ENCODE measurements at regions not wholly inside any gene's neighbourhood (a gene's known extent, or its start where the extent isn't known, plus 50 kb on each side); places are given as distances from the start of the nearest gene placed in this dataset.

DNA sequence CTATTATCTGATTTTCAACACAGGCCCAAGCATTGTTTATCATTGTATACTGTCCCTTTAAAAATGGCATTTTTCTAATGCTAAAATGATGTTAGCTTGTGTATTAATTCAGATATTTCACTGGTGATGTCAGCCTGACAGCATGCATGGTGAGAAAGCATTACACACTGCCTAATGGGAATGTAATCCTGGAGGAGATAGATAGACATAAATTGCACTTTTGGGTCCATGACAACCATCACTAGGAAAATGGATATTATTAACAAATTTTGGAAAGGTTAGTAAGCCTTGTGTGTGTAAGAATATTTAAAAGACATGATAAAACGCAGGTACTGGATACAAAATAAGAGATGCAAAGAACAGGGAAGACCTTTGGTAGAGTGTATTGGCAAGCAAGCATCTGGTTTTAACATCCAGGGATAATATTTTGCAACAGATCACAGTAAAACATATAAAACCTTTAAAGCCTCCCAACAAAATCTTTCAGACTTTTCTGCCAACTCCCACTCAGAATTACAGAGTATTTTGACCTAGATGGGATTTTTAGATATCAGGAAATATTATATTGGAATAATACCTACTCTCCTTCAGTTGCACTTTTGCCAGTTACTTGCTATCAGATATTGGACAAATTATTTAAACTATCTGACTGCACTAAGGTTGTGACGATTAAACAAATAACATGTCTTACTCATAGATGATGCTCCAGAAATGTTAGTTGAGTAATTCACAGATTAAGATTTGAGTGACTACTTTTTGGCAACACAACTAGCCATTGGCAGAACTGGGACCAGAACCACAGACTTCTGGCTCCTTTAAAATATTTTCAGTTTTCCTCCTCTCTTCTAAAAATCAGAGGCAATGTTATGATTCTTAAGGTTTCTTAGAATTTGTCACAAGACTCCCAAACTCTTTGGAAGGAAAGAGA lies 291.6 kb upstream of the SEMA3C start:
- Histone ChIP-seq H4K20me1 (ENCODE audit: control insufficient read depth, insufficient read depth, low read length, poor library complexity, severe bottlenecking) (no peaks in the 10 kb centered on the region), H3K36me3 (replicated peaks in 1 of 2; ENCODE audit: control extremely low read depth in 1 of 2, control insufficient read depth in 1 of 2, extremely low read depth in 1 of 2, insufficient read depth in 2 of 2, low read length in 1 of 2) (no peaks in the 10 kb centered on the region), H3K27ac (ENCODE audit: low read length in 2 of 2) (no peak overlapping the region), H3K79me2 (ENCODE audit: control insufficient read depth, insufficient read depth, low read length) (no peaks in the 10 kb centered on the region), H3K4me2 (replicated peaks; ENCODE audit: low read depth, low read length, poor library complexity, severe bottlenecking) (no peak overlapping the region), H3K4me3 (ENCODE audit: control extremely low read depth in 1 of 5, extremely low read depth in 1 of 5, insufficient read depth in 1 of 5, low read depth in 2 of 5, low read length in 4 of 5) (no peak overlapping the region), H2AFZ (ENCODE audit: insufficient read depth, low read depth, low read length, poor library complexity, severe bottlenecking) (no peak overlapping the region), H3K4me1 (ENCODE audit: control insufficient read depth in 2 of 2, insufficient read depth in 2 of 2, low read length in 2 of 2) (no peaks in the 10 kb centered on the region), H3K9me3 (ENCODE audit: control extremely low read depth in 1 of 3, control insufficient read depth in 2 of 3, insufficient read depth in 1 of 3, low read length in 2 of 3) (no peaks in the 10 kb centered on the region), H3K9ac (ENCODE audit: low read length) (no peak overlapping the region), H3K27me3 (replicated peaks in 1 of 4; ENCODE audit: control extremely low read depth in 1 of 4, control insufficient read depth in 3 of 4, insufficient read depth in 4 of 4, low read length in 3 of 4) (no peaks in the 10 kb centered on the region)
- no CpG with 5 or more reads among the region's 2 CpGs for WGBS (ENCODE audit: insufficient coverage)
- Mint-ChIP-seq H3K27ac (no peak overlapping the region), H3K4me1 (no peaks in the 10 kb centered on the region), H3K27me3 (no peaks in the 10 kb centered on the region), H3K4me3 (no peak overlapping the region), H3K9me3 (ENCODE audit: insufficient read depth) (no peaks in the 10 kb centered on the region)
- CTCF ChIA-PET: no interaction called here
- no peak for DNase-seq
- no peak for ATAC-seq (ENCODE audit: low read depth)
- intact Hi-C loops (cut with micrococcal nuclease): no loop called here
- POLR2A ChIA-PET: no interaction called here
- TF ChIP-seq, protein P1, sequence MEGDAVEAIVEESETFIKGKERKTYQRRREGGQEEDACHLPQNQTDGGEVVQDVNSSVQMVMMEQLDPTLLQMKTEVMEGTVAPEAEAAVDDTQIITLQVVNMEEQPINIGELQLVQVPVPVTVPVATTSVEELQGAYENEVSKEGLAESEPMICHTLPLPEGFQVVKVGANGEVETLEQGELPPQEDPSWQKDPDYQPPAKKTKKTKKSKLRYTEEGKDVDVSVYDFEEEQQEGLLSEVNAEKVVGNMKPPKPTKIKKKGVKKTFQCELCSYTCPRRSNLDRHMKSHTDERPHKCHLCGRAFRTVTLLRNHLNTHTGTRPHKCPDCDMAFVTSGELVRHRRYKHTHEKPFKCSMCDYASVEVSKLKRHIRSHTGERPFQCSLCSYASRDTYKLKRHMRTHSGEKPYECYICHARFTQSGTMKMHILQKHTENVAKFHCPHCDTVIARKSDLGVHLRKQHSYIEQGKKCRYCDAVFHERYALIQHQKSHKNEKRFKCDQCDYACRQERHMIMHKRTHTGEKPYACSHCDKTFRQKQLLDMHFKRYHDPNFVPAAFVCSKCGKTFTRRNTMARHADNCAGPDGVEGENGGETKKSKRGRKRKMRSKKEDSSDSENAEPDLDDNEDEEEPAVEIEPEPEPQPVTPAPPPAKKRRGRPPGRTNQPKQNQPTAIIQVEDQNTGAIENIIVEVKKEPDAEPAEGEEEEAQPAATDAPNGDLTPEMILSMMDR (IDR thresholded peaks at IDR 0.05): no peak
- TF ChIP-seq EZH2 (IDR thresholded peaks at IDR 0.05; ENCODE audit: borderline replicate concordance, insufficient read depth, low read depth, low read length, poor library complexity, severe bottlenecking): no peak

- no peaks in the 10 kb centered on the region for H3K4me1 ChIP-seq (ENCODE audit: control insufficient read depth in 2 of 2, insufficient read depth in 2 of 2, low read length in 2 of 2)
- H3K27me3 ChIP-seq (replicated peaks in 1 of 4; ENCODE audit: control extremely low read depth in 1 of 4, control insufficient read depth in 3 of 4, insufficient read depth in 4 of 4, low read length in 3 of 4): no peaks in the 10 kb centered on the region
- 100% methylated on average over 1 of the region's 2 CpGs for WGBS (ENCODE audit: insufficient coverage)
- no peak overlapping the region for H3K4me3 ChIP-seq (ENCODE audit: control extremely low read depth in 1 of 5, extremely low read depth in 1 of 5, insufficient read depth in 1 of 5, low read depth in 2 of 5, low read length in 4 of 5)
- H3K4me1 Mint-ChIP-seq: no peaks in the 10 kb centered on the region
- H3K9me3 Mint-ChIP-seq (ENCODE audit: insufficient read depth): no peaks in the 10 kb centered on the region
- no peak overlapping the region for H3K9ac ChIP-seq (ENCODE audit: low read length)
- H3K9me3 ChIP-seq (ENCODE audit: control extremely low read depth in 1 of 3, control insufficient read depth in 2 of 3, insufficient read depth in 1 of 3, low read length in 2 of 3): no peaks in the 10 kb centered on the region
- H3K4me2 ChIP-seq (replicated peaks; ENCODE audit: low read depth, low read length, poor library complexity, severe bottlenecking): no peak overlapping the region
- H3K4me3 Mint-ChIP-seq: no peak overlapping the region
- ChIA-PET POLR2A (no interaction called here), CTCF (no interaction called here)
- no peaks in the 10 kb centered on the region for H3K27me3 Mint-ChIP-seq
- H3K27ac ChIP-seq (ENCODE audit: low read length in 2 of 2): no peak overlapping the region
- H2AFZ ChIP-seq (ENCODE audit: insufficient read depth, low read depth, low read length, poor library complexity, severe bottlenecking): no peak overlapping the region
- no peak overlapping the region for H3K27ac Mint-ChIP-seq
- no peaks in the 10 kb centered on the region for H3K36me3 ChIP-seq (replicated peaks in 1 of 2; ENCODE audit: control extremely low read depth in 1 of 2, control insufficient read depth in 1 of 2, extremely low read depth in 1 of 2, insufficient read depth in 2 of 2, low read length in 1 of 2)
- TF ChIP-seq, protein P1 (IDR thresholded peaks at IDR 0.05): no peak
- no peak for TF ChIP-seq EZH2 (IDR thresholded peaks at IDR 0.05; ENCODE audit: borderline replicate concordance, insufficient read depth, low read depth, low read length, poor library complexity, severe bottlenecking)
- no peaks in the 10 kb centered on the region for H3K79me2 ChIP-seq (ENCODE audit: control insufficient read depth, insufficient read depth, low read length)
- no peaks in the 10 kb centered on the region for H4K20me1 ChIP-seq (ENCODE audit: control insufficient read depth, insufficient read depth, low read length, poor library complexity, severe bottlenecking)
- DNase-seq (no peak), ATAC-seq (ENCODE audit: low read depth) (no peak)
- intact Hi-C loops (cut with micrococcal nuclease): no loop called here
Measured at GRCh38 chr7:81209059-81209458, 290.2 kb upstream of the SEMA3C start.

Data from B cell (primary cell).